HepG2 (cell line): ENCODE measurements at regions not wholly inside any gene's neighbourhood (a gene's known extent, or its start where the extent isn't known, plus 50 kb on each side); places are given as distances from the start of the nearest gene placed in this dataset.

Experiments
- ATAC-seq: fragments of 200-7000 bp; cut with Tn5 transposase; 3 replicates; pipeline ENCODE4 v1.9.1; 2020; ENCODE audit warnings: mild to moderate bottlenecking, moderate library complexity
- BruUV-seq: library from RNA; stranded (reverse); fragments of 400-500 nt; replicated peaks from 2 replicates; lab custom pipeline; 2021; lab: Mats Ljungman, UMichigan
- CTCF ChIA-PET: fragments of 300-600 bp; formaldehyde crosslinking; extraction: SDS; loops from one replicate; lab custom pipeline; 2021; ENCODE audit warnings: low total read pairs, inconsistent platforms, low intra/inter-chr PET ratio; lab: Yijun Ruan, JAX
- POLR2A ChIA-PET: fragments of 350-600 bp; sonication (Branson Sonifier 250); formaldehyde crosslinking; loops from one replicate; lab custom pipeline; 2020; ENCODE audit warnings: antibody characterized with exemption, inconsistent platforms; lab: Yijun Ruan, JAX
- DNase-seq: peaks from one replicate; pipeline ENCODE4 v3.0.0-alpha.2; 2015; ENCODE audit warnings: low spot score
- FAIRE-seq: peaks from 3 replicates; lab custom pipeline; 2011; peaks lifted over from hg19 to GRCh38; lab: Jason Lieb, UNC
- H2AFZ ChIP-seq: one replicate; pipeline ENCODE4 v1.6.1; 2011; ENCODE audit warnings: low read length, inconsistent platforms
- H3K27ac ChIP-seq: fragments of 300-600 bp; 3 replicates; pipeline ENCODE4 v1.8.0; 2011; ENCODE audit warnings: mixed run types, mild to moderate bottlenecking, mixed read lengths, low read length, inconsistent platforms; ENCODE audit not compliant: insufficient read depth; ENCODE audit errors: extremely low read length
- H3K27me3 ChIP-seq, 2 experiments: fragments of 200-600 bp in 1 of 2; 2 replicates in 1 of 2; 3 replicates in 1 of 2; pipeline versions ENCODE4 v1.6.0 to v1.8.0; 2011; ENCODE audit warnings: low read length in 2 of 2, mild to moderate bottlenecking in 2 of 2, moderate library complexity in 2 of 2, inconsistent platforms in 1 of 2; ENCODE audit not compliant: insufficient read depth in 2 of 2, control insufficient read depth in 1 of 2
- H3K36me3 ChIP-seq, 2 experiments: fragments of 200-600 bp in 1 of 2; replicated peaks in 1 of 2; 2 replicates in 1 of 2; 3 replicates in 1 of 2; pipeline versions ENCODE4 v1.5.1 to v1.8.0; 2011; ENCODE audit warnings: low read length in 2 of 2, inconsistent platforms in 1 of 2; ENCODE audit not compliant: insufficient read depth in 2 of 2, control insufficient read depth in 1 of 2
- H3K4me1 ChIP-seq: 2 replicates; pipeline ENCODE4 v1.5.1; 2012; ENCODE audit warnings: low read length, inconsistent platforms; ENCODE audit not compliant: insufficient read depth
- H3K4me2 ChIP-seq: 2 replicates; pipeline ENCODE4 v1.6.0; 2011; ENCODE audit warnings: low read depth, low read length, inconsistent platforms
- H3K4me3 ChIP-seq, 3 experiments: fragments of 200-600 bp in 1 of 3; sonication (generic), shearing (Covaris generic) in 1 of 3; replicated peaks in 1 of 3; 2 replicates each; pipeline ENCODE4 v1.5.1; 2011 to 2016; ENCODE audit warnings: low read length in 3 of 3, inconsistent platforms in 2 of 3, low read depth in 2 of 3, mild to moderate bottlenecking in 2 of 3, control low read depth in 1 of 3, mixed read lengths in 1 of 3; ENCODE audit not compliant: insufficient read depth in 1 of 3
- H3K79me2 ChIP-seq: one replicate; pipeline ENCODE4 v1.6.1; 2011; ENCODE audit warnings: low read length, inconsistent platforms; ENCODE audit not compliant: insufficient read depth
- H3K9ac ChIP-seq: 2 replicates; pipeline ENCODE4 v1.6.0; 2011; ENCODE audit warnings: mild to moderate bottlenecking, low read depth, low read length, inconsistent platforms; ENCODE audit not compliant: insufficient read depth
- H3K9me3 ChIP-seq: 2 replicates; pipeline ENCODE4 v1.5.1; 2012; ENCODE audit warnings: mild to moderate bottlenecking, low read length
- H4K20me1 ChIP-seq: 2 replicates; pipeline ENCODE4 v1.6.0; 2011; ENCODE audit warnings: inconsistent platforms, mild to moderate bottlenecking, low read length, moderate library complexity; ENCODE audit not compliant: insufficient read depth
- EEA1 ChIP-seq: sonication (generic); formaldehyde crosslinking; IDR thresholded peaks from 2 replicates; pipeline ENCODE4 v1.5.1; 2020; ENCODE audit warnings: mild to moderate bottlenecking, missing genetic modification reagents, borderline replicate concordance
- HOXA3 ChIP-seq: sonication (generic); formaldehyde crosslinking; IDR thresholded peaks from 2 replicates; pipeline ENCODE4 v1.5.0; 2020; ENCODE audit warnings: missing genetic modification reagents
- RBM39 ChIP-seq: fragments of 200-400 bp; formaldehyde crosslinking; IDR thresholded peaks from one replicate; pipeline ENCODE4 v1.6.1; 2018; ENCODE audit warnings: antibody characterized with exemption, mild to moderate bottlenecking, low read depth, low read length; ENCODE audit not compliant: poor library complexity, severe bottlenecking
- TCF7L2 ChIP-seq: IDR thresholded peaks from 2 replicates; pipeline ENCODE4 v1.6.1; 2011; ENCODE audit warnings: mild to moderate bottlenecking, low read depth, low read length, moderate library complexity
- ZNF367 ChIP-seq: sonication (generic); formaldehyde crosslinking; IDR thresholded peaks from 2 replicates; pipeline ENCODE4 v1.4.0; 2020; ENCODE audit warnings: missing genetic modification reagents, borderline replicate concordance
- ZNF691 ChIP-seq: sonication (generic); formaldehyde crosslinking; IDR thresholded peaks from 2 replicates; pipeline ENCODE4 v1.4.0; 2020; ENCODE audit warnings: missing genetic modification reagents, low read depth, mild to moderate bottlenecking, borderline replicate concordance
- WGBS: methylation state at CpG from one replicate; pipeline ENCODE4 v1.1.6; 2017; ENCODE audit warnings: low lambda C conversion rate; 5-methylcytosine and 5-hydroxymethylcytosine counted together
- in situ Hi-C: cut with HindIII; loops from 2 replicates; pipeline ENCODE4 v1.10.0; 2017; ENCODE audit warnings: low pct_unique_long_range_greater_than_20kb; ENCODE audit not compliant: extremely low pct_ligation_motif_present
- intact Hi-C: fragments of 100-400 bp; cut with micrococcal nuclease; formaldehyde crosslinking; loops from one replicate; pipeline ENCODE4 v1.10.0; 2022; ENCODE audit not compliant: unreplicated experiment
- TF ChIP-seq, protein P1 (sequence below): sonication (generic); formaldehyde crosslinking; conservative IDR thresholded peaks from 2 replicates; pipeline ENCODE4 v1.4.0; 2020; ENCODE audit warnings: missing genetic modification reagents
- TF ChIP-seq, protein P2 (sequence below): sonication (generic); formaldehyde crosslinking; IDR thresholded peaks from 2 replicates; pipeline ENCODE4 v1.4.0; 2020; ENCODE audit warnings: mild to moderate bottlenecking, missing genetic modification reagents
- TF ChIP-seq, protein P3 (sequence below): sonication (generic); formaldehyde crosslinking; IDR thresholded peaks from 2 replicates; pipeline ENCODE4 v1.5.0; 2020; ENCODE audit warnings: missing genetic modification reagents, mild to moderate bottlenecking, borderline replicate concordance

DNA sequence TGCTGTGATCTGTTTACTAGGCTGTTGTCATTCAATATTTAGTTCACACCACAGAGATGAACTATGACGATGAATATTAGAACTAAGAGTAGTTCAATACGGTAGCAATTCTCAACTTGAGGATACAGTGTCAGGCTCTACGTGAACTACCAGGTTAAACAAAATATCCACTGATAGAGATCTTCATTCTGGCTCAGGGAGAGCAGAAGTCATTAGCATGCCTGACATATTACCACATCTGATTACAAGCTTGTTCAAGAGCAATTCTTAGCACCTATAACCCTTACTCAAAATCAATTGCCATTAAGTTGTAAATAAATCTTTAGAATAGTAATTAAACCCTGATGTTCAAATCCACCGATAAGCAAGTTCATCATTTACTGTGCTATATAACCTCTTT, 207.2 kb downstream of the CHRM3 start:
- Histone ChIP-seq H3K4me1 (no peaks in the 10 kb centered on the region), H2AFZ (no peak overlapping the region), H3K9me3 (peaks cover 55% of the 10 kb centered on the region), H3K4me2 (no peak overlapping the region), H3K79me2 (no peaks in the 10 kb centered on the region), H4K20me1 (no peaks in the 10 kb centered on the region), H3K4me3 (no peak overlapping the region), H3K9ac (no peak overlapping the region), H3K27me3 (no peaks in the 10 kb centered on the region), H3K36me3 (no peaks in the 10 kb centered on the region), H3K27ac (no peak overlapping the region)
- POLR2A ChIA-PET, result no interaction called here
- intact Hi-C loops, result no loop called here
- 0% methylated on average over 4 of the region's 4 CpGs for WGBS
- in situ Hi-C loops, result no loop called here
- no TSS peak for BruUV-seq
- TF ChIP-seq, protein P1, sequence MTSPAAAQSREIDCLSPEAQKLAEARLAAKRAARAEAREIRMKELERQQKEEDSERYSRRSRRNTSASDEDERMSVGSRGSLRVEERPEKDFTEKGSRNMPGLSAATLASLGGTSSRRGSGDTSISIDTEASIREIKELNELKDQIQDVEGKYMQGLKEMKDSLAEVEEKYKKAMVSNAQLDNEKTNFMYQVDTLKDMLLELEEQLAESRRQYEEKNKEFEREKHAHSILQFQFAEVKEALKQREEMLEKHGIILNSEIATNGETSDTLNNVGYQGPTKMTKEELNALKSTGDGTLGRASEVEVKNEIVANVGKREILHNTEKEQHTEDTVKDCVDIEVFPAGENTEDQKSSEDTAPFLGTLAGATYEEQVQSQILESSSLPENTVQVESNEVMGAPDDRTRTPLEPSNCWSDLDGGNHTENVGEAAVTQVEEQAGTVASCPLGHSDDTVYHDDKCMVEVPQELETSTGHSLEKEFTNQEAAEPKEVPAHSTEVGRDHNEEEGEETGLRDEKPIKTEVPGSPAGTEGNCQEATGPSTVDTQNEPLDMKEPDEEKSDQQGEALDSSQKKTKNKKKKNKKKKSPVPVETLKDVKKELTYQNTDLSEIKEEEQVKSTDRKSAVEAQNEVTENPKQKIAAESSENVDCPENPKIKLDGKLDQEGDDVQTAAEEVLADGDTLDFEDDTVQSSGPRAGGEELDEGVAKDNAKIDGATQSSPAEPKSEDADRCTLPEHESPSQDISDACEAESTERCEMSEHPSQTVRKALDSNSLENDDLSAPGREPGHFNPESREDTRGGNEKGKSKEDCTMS (CRISPR knock-in tag), result no peak
- TF ChIP-seq TCF7L2, result no peak
- TF ChIP-seq, protein P2, sequence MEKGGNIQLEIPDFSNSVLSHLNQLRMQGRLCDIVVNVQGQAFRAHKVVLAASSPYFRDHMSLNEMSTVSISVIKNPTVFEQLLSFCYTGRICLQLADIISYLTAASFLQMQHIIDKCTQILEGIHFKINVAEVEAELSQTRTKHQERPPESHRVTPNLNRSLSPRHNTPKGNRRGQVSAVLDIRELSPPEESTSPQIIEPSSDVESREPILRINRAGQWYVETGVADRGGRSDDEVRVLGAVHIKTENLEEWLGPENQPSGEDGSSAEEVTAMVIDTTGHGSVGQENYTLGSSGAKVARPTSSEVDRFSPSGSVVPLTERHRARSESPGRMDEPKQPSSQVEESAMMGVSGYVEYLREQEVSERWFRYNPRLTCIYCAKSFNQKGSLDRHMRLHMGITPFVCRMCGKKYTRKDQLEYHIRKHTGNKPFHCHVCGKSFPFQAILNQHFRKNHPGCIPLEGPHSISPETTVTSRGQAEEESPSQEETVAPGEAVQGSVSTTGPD (CRISPR knock-in tag), result no peak
- no peak for TF ChIP-seq ZNF691
- TF ChIP-seq HOXA3 (CRISPR knock-in tag), result no peak
- TF ChIP-seq ZNF367 (CRISPR knock-in tag), result no peak
- TF ChIP-seq, protein P3, sequence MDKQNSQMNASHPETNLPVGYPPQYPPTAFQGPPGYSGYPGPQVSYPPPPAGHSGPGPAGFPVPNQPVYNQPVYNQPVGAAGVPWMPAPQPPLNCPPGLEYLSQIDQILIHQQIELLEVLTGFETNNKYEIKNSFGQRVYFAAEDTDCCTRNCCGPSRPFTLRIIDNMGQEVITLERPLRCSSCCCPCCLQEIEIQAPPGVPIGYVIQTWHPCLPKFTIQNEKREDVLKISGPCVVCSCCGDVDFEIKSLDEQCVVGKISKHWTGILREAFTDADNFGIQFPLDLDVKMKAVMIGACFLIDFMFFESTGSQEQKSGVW (CRISPR knock-in tag), result no peak
- no peak for TF ChIP-seq RBM39
- TF ChIP-seq EEA1 (CRISPR knock-in tag), result no peak
- CTCF ChIA-PET, result no interaction called here
- ATAC-seq, result no peak
- no peak for FAIRE-seq
- DNase-seq, result no peak
